ENCODE measurements at regions not wholly inside any gene's neighbourhood (a gene's known extent, or its start where the extent isn't known, plus 50 kb on each side); places are given as distances from the start of the nearest gene placed in this dataset.
"Not testable (repeated sequence)": the region's sequence is repeated elsewhere in the genome, so short reads cannot be mapped to it uniquely, and the experiment has no call there.

DNA sequence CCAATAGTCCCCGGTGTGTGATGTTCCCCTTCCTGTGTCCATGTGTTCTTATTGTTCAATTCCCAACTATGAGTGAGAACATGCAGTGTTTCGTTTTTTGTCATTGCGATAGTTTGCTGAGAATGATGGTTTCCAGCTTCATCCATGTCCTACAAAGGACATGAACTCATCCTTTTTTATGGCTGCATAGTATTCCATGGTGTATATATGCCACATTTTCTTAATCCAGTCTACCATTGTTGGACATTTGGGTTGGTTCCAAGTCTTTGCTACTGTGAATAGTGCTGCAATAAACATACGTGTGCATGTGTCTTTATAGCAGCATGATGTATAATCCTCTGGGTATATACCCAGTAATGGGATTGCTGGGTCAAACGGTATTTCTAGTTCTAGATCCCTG, 109.6 kb upstream of the ANKRD28 start:
- TF ChIP-seq, protein P1, sequence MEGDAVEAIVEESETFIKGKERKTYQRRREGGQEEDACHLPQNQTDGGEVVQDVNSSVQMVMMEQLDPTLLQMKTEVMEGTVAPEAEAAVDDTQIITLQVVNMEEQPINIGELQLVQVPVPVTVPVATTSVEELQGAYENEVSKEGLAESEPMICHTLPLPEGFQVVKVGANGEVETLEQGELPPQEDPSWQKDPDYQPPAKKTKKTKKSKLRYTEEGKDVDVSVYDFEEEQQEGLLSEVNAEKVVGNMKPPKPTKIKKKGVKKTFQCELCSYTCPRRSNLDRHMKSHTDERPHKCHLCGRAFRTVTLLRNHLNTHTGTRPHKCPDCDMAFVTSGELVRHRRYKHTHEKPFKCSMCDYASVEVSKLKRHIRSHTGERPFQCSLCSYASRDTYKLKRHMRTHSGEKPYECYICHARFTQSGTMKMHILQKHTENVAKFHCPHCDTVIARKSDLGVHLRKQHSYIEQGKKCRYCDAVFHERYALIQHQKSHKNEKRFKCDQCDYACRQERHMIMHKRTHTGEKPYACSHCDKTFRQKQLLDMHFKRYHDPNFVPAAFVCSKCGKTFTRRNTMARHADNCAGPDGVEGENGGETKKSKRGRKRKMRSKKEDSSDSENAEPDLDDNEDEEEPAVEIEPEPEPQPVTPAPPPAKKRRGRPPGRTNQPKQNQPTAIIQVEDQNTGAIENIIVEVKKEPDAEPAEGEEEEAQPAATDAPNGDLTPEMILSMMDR (IDR thresholded peaks at IDR 0.05) = not testable (repeated sequence)
- TF ChIP-seq POLR2A (IDR thresholded peaks at IDR 0.05) = not testable (repeated sequence)
